Hematopoietic multipotent progenitor cell treated with erythropoietin and hydrocortisone succinate and interleukin-3 and kit ligand, for 8 days (in vitro differentiated cells): ENCODE measurements at regions not wholly inside any gene's neighbourhood (a gene's known extent, or its start where the extent isn't known, plus 50 kb on each side); places are given as distances from the start of the nearest gene placed in this dataset.

Source experiments
- DNase-seq: peaks from one replicate; pipeline ENCODE4 v3.0.0-alpha.2; 2015

- DNase-seq: no peak
Measured at GRCh38 chr14:62599616-62600385, 445.5 kb downstream of the KCNH5 start.

GRCh38 chr14:62602712-62603111, 442.5 kb downstream of the KCNH5 start:
- DNase-seq: no peak

DNA sequence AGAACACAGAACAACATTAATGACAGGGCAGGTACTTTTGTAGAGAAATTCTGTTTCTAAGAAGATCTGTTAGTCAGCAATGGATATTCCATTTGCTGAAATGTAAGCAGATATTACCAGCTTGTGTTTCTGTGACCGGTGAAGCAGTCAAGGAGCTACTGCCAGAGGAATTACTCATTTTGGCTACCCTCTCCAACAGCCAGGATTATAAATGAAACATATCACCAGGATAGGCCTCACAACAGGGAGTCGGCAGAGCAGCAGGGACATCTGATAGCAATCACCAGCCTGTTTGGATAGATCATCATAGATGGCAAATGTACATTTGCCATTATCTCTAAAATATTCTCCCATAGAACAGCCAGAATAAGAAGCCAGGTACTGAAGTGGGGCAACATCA, 440.7 kb downstream of the KCNH5 start:
- DNase-seq: no peak

DNA sequence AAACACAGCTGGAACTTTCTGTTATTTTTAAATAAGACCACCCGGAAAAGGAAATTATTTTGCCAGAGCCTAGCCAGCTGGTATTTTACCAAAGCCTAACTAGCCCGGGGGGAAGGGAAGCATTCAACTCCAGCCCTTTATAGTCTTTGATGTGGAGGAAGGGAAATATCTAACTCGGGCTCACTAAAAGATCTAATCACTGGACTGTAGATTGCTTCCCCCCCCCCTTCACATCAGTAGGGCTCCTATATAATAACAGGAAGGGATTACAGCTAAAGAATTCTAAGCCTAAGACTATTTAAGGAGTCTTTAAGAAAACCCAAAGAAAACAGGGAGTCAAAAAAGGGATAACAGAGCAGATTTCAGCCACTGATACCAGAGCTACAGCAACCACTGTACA, 431.1 kb downstream of the KCNH5 start:
- DNase-seq: no peak

- DNase-seq: no peak
Measured at GRCh38 chr14:62616668-62617067, 428.6 kb downstream of the KCNH5 start.

DNA sequence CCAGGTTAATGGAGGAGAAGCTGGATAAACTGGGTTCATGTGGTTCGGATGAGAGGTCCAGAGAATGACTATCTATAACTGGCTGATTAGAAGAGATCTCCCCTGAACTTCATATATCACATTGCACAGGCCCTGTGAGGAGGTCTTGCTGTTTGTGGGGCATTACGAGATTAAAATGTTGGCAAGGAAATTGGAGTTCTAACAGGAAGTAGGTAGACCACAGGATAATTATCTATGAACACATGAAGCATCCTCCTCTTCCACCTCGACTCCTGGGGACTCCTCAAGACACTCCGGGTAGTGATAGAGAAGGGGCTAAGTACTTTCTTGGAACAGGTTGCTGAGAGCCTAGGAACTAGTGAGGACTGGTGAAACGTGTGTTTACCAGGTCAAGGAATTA, 418.8 kb downstream of the KCNH5 start:
- DNase-seq: no peak

GRCh38 chr14:62629176-62629725, 416.0 kb downstream of the KCNH5 start:
- DNase-seq: no peak

DNA sequence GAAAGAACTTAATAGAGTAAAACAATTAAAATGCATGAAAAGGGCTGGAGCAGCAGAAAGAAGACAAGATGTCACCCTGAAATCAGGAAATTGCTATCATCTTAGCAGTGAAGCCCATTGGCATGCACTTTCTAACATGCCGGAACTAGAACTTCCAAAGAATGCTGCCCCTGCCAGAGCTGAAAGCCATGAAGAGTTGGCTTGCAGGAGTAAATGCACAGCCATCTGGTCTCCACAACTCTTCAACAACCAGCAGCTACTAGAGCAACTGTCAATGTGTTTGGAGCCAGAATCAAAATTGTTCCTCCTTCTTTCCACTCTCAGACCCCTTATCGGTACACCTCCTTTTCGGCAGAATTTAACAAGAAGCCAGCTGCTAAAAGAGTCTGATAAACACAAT, 414.1 kb downstream of the KCNH5 start:
- no peak for DNase-seq

- DNase-seq: no peak
Measured at GRCh38 chr14:62632771-62633170, 412.5 kb downstream of the KCNH5 start.

DNA sequence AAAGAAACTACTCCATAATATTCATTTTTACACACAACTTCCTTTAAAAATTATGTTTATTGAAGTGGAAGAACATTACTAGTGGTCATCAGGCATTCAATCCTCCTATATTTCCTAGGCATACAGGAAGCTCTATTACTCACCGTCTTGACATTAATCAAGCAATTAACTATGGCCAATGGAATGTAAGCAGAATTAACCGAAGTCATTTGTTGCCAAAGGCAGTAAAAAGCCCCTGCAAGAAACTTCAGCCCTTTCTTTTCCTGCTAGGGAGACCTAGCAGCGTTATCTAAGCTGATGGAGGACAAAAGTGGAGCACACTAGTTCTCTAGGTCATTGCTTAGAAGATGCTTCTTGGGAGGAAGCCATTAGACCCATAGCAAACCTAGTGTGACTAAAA, 399.6 kb downstream of the KCNH5 start:
- no peak for DNase-seq
